HG03378 (cell line): ENCODE measurements at regions not wholly inside any gene's neighbourhood (a gene's known extent, or its start where the extent isn't known, plus 50 kb on each side); places are given as distances from the start of the nearest gene placed in this dataset.
"Not testable (repeated sequence)": the region's sequence is repeated elsewhere in the genome, so short reads cannot be mapped to it uniquely, and the experiment has no call there.

Experiments
- ATAC-seq: cut with Tn5 transposase; IDR thresholded peaks from one replicate; pipeline ENCODE4 v1.9.1; 2021; ENCODE audit warnings: mild to moderate bottlenecking, moderate library complexity; ENCODE audit not compliant: unreplicated experiment

- ATAC-seq, result no peak
These were observed 159.6 kb upstream of the STK32A start for GRCh38 chr5:147075187-147075586.

GRCh38 chr5:147080391-147080790, 154.4 kb upstream of the STK32A start:
- ATAC-seq, result no peak

DNA sequence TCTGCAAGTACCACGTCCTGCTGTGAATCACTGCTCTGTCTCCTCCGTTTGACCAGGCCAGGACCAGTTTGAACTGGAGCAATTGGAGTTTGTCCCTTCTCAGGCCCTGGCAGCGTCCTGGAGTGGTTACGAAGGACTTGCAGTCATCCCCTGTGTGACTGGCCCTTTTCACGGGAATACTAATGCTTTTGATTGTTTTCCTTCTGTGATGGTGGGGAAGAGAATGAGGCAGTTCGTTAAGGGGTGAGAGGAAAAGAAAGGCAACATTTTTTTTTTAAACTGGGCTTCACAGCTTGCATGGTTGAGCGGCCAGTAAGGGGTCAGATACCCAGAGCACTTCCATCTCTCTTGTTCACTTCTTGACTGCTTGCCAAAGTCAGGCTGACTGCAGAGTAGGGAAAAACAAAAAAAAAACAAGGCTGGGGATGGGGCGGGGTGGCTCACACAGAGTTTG, 153.5 kb upstream of the STK32A start:
- no peak for ATAC-seq

DNA sequence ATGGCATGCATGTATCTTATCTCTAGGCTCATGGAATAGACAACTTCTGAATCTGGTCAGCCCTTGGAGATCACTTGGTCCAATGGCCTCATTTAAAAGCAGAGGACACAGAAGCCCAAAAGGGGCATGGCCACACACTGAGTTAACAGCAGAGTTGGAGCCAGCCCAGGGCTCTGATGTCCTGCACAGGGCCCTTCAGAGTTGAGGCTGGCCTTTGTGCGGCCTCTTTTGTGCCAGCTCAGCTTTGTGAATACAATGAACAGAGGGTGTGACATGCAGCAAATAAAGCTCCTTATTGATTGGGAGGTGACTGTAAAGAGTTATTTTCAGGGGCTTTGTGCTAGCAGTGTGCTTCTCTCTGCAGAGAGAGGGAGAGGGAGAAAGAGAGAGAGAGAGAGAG, 150.1 kb upstream of the STK32A start:
- ATAC-seq, result no peak

DNA sequence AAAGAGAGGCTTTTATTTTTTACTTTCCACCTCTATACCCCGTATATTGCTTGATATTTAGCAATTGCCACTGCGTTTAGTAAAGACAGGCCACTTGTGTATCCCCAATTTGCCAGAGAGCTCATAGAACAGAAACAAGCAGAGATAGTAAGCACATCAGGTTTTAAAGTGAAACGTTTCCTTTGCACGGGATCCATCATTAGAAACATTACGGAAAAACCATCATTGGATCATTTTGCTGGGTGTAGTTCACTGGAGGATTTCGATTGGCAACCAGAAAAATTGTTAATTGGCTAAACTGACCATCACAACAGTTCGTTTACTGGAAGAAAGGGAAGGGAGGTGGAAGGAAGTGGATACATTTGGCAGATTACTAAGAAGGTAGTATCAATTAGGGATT, 149.4 kb upstream of the STK32A start:
- ATAC-seq, result no peak

- ATAC-seq, result no peak
These were observed 142.8 kb upstream of the STK32A start for GRCh38 chr5:147092044-147092443.

GRCh38 chr5:147093138-147093537, 141.7 kb upstream of the STK32A start:
- no peak for ATAC-seq

- ATAC-seq, result no peak
These were observed 139.1 kb upstream of the STK32A start for GRCh38 chr5:147095740-147096139.

DNA sequence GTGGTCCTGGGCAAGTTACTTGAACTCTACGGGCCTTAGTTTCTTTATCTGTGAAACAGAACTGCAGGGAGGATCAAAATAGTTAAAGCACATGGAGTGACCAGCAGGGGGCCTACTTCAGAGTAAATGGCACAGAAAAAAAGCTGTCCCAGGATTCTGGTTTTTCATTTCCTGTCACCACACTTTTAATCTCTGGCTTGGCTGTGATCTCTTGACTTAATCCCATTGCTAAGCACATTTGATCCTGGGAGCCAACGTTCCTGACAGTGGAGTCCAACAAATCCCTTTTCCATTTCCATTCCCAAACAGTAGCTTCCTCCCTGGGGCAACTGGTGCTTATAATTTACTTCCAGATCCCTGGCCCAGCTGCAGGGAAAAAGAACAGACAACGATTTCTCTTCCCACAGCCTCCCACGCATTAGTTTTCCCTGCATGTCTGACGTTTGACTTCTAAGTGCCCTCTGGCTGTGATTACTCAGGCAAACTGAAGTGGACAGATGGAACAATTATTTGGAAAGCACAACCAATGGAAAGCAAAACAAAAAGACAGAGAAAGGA, 136.5 kb upstream of the STK32A start:
- no peak for ATAC-seq

DNA sequence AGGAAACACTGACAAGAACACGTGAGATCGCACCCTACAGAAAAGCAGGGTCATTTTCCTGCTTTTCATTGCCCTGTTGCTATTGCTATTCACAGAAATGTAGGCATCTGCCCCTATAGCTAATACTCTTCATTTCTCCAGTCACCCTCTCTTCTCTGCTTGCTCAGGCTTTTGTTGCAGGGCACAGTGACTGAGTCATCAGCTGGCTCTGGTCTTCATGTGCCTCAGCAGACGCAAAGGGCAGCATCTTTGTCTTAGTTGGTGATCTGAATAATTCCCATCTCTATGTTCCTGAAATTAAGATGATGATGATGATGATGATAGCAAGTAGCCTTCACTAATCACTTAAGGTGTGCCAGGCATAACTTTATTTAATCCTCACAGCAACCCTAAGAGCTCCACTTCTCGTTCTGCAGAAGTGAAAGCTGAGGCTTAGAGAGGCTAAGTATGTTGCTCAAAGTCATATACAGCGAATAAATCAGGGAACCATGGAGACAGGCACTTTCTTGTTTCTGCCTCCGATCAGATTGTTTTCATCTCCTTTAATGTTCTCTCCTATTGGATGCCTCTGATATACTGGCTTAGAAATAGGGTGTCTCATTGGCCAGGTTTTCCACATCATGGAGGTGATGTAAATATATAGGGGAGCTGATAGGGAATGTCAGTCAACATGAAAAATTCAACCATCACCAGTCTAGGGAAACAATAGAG, 133.0 kb upstream of the STK32A start:
- ATAC-seq, result no peak

- ATAC-seq, result no peak
These were observed 121.9 kb upstream of the STK32A start for GRCh38 chr5:147112899-147113298.

DNA sequence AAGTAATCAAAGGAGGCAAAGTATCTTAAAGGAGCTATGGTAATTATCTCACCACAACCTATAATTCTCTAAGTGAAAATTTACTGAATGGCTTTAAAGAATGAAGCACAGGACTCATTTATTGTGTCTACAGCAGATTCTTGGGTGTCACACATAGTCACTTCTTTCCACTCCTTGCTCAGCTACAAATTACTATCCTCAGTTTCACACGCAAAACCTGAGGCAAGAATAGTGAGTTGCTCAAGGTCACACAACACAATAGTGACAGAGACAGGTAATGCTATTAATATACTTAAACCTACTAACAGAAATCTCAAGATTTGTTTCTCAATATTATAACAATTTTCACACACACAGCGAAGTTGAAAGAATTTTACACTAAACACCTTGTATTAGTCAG, 120.9 kb upstream of the STK32A start:
- no peak for ATAC-seq

- ATAC-seq, result not testable (repeated sequence)
These were observed 95.1 kb upstream of the STK32A start for GRCh38 chr5:147139759-147140158.

DNA sequence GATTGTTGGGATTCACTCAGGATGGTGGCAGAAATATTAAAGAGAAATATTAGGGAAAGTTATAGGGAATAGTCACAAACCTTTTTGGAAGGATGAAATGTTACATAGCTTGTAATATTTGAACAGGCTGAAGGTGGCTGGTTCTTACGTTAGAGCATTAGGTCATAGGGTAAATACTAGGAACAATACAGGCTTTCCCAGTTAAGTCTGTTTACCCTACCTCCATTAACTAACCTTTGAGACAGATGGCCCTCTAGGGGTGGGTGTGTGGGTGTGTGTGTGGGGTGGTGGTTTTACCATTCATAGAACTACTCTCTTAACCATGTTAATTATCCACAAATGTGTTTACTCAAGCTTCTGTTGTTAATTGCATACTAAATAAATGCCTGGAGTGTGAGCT, 94.3 kb upstream of the STK32A start:
- ATAC-seq, result no peak

- ATAC-seq, result not testable (repeated sequence)
These were observed 93.2 kb upstream of the STK32A start for GRCh38 chr5:147141580-147141979.

- no peak for ATAC-seq
These were observed 91.6 kb upstream of the STK32A start for GRCh38 chr5:147143215-147143614.

DNA sequence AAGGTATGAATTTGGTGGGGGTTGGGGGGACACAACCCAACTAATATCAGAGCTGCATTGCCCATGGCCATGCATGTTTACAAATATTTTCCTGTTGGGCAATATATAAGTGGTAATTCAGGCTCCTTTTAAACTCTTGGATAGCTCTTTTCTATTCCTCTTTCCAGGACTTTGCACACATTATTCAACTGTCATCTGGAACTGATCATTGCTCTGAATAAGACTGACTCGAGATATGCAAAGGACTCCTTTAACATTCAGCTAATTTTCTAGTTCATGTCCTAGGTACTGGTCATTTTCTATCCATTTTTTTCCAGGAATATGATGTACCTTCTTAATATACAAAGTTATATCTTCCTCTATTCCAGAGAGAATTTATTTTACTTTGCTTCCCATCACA, 89.5 kb upstream of the STK32A start:
- no peak for ATAC-seq

- no peak for ATAC-seq
These were observed 86.1 kb upstream of the STK32A start for GRCh38 chr5:147148715-147149114.

GRCh38 chr5:147152086-147152485, 82.7 kb upstream of the STK32A start:
- no peak for ATAC-seq

DNA sequence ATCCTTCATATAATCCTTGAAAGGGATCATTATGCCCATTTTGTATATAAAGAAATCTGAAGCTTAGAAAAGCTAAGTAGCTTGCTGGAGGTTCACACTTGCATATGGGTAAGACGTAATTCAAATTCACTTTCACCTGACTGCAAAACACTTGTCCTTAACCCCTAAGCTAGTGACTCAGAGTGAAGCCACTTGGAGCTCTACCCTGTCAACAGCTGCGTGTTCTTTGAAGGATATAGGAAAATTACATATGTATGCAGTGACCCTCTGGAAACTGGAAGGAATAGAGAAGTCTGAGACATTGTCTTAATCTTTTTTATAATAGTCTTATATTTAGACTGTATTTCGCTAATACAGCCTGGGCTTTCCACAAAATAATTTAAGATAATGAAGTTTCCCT, 80.0 kb upstream of the STK32A start:
- ATAC-seq, result no peak

DNA sequence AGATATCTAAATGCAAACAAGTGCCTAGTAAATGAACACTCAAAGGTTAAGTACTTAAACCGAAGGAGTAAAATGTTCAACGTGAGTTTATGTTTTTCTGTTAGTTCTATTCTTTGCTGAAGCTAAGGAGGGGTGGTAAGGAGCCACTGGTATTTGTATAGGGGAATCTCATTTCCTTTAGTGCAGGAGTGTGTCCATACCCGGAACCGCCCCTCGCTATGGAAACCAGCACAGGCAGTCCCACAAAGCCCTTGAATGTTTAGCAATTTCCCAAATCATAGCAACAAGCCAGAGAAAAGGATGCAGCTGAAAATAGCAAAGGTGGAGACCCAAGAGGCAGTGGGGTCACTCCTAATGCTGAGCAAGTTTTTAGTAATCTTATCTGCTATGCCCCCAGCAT, 78.8 kb upstream of the STK32A start:
- ATAC-seq, result no peak

DNA sequence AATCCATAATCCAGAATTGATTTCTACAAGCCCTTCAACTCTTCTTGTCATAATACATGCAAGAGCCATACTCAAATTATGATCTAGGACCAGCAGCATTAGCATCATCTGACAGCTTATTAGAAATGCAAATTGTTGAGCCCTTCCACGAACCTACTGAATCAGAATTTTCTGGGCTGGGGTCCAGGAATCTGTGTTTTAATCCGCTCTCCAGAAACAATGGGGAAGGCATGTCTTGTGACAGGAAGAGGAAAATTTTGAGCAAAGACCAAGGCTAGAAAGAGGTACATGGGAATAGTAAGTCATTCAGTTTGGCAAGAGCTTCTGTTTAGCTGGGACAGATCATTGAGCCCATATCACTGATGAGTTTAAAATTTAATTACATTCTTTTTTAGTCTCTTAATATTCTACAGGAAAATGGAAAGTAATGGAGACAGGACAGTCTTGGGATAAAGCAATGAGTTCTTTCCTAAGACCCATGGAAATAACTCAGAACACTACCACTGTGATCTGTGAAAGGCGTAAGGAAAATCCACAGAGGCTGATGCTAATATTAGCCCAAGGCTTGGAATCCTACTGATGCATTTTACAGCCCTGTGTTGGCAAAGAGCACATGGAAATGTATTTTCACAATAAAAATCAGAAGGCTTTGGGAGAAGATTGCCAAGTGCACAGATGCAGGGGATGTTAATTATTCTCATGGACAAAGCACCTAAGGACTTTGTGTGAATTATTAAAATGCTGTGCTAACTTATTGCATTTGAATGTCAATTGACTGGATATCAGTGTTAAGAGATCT, 73.7 kb upstream of the STK32A start:
- ATAC-seq, result no peak
